Mammary epithelial cell (primary cell): ENCODE measurements at regions not wholly inside any gene's neighbourhood (a gene's known extent, or its start where the extent isn't known, plus 50 kb on each side); places are given as distances from the start of the nearest gene placed in this dataset.

ENCODE experiments used
- CTCF ChIP-seq, 2 donors: IDR thresholded peaks in 1 of 2; conservative IDR thresholded peaks in 1 of 2; 2 replicates each; pipeline ENCODE4 v1.5.1; 2011 to 2012; ENCODE audit warnings: inconsistent platforms in 2 of 2, low read length in 2 of 2, mild to moderate bottlenecking in 2 of 2, control low read depth in 1 of 2, low read depth in 1 of 2; ENCODE audit not compliant: insufficient read depth in 1 of 2; ENCODE audit errors: extremely low read depth in 1 of 2
- EZH2 ChIP-seq: IDR thresholded peaks from 2 replicates; pipeline ENCODE4 v1.6.1; 2012; ENCODE audit warnings: low read length, inconsistent platforms, borderline replicate concordance

DNA sequence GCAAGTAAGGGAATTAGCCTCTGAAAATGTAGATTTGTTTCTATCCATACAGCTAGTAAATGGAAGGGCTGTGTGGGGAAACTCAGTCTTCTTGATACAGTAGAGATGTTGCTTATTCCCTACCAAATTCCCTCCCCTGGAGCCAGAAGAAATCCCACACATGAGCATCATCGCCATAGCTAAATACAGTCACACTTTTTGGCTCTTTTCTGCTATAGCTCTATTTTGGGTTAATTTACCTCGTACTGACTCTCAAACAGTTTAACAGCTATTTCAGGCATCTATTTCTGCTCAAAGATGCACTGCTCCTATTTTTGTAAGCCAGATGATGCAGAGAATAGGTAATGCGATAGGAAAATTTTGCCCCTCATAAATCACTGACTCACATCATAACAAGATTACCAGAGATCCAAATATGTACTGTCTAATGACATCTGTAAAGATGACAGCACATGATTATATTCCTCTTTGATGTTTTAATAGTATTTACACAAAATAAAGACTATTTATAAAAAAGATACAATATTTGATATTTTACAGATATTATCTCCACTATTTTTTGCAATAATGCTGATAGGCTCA, 58.6 kb downstream of the XCL1 start:
- TF ChIP-seq CTCF (conservative IDR thresholded peaks at IDR 0.05 in 1 of 2, IDR thresholded peaks at IDR 0.05 in 1 of 2; ENCODE audit: extremely low read depth in 1 of 2, insufficient read depth in 1 of 2, low read depth in 1 of 2, low read length in 2 of 2) (no peak), EZH2 (no peak)
